Caco-2 (cell line): ENCODE measurements at regions not wholly inside any gene's neighbourhood (a gene's known extent, or its start where the extent isn't known, plus 50 kb on each side); places are given as distances from the start of the nearest gene placed in this dataset.

ENCODE experiments used
- BruUV-seq: library from RNA; stranded (reverse); fragments of 400-500 nt; replicated peaks from 2 replicates; lab custom pipeline; 2021; lab: Mats Ljungman, UMichigan
- CTCF ChIA-PET: fragments of 300-600 bp; sonication (Branson Sonifier 250); formaldehyde crosslinking; loops from one replicate; lab custom pipeline; 2022; ENCODE audit warnings: antibody characterized with exemption; lab: Charles Lee
- POLR2A ChIA-PET: fragments of 300-600 bp; sonication (Branson Sonifier 250); formaldehyde crosslinking; loops from one replicate; lab custom pipeline; 2022; ENCODE audit warnings: antibody characterized with exemption; lab: Charles Lee
- DNase-seq, 2 experiments: peaks; one replicate each; pipeline versions ENCODE4 v3.0.0 to v3.0.0-alpha.2; 2020 to 2022
- H3K27me3 ChIP-seq: replicated peaks from 2 replicates; pipeline ENCODE4 v1.6.0; 2011; ENCODE audit warnings: low read length; ENCODE audit not compliant: control insufficient read depth, insufficient read depth
- H3K36me3 ChIP-seq: 2 replicates; pipeline ENCODE4 v1.5.1; 2011; ENCODE audit warnings: low read length; ENCODE audit not compliant: control insufficient read depth, insufficient read depth
- H3K4me1 ChIP-seq: fragments of 250-450 bp; sonication (Bioruptor Pico); 2 replicates; pipeline ENCODE4 v1.5.1; 2020; ENCODE audit warnings: mild to moderate bottlenecking
- H3K4me3 ChIP-seq: 2 replicates; pipeline ENCODE4 v1.5.1; 2011; ENCODE audit warnings: low read depth, mild to moderate bottlenecking, control low read depth, low read length
- H3K9me3 ChIP-seq: fragments of 250-450 bp; sonication (Bioruptor Pico); 2 replicates; pipeline ENCODE4 v1.5.1; 2020; ENCODE audit warnings: mild to moderate bottlenecking, moderate library complexity
- H3K27ac Mint-ChIP-seq: one replicate; pipeline ENCODE4 v1.8.0; 2022; ENCODE audit warnings: mixed read lengths; ENCODE audit not compliant: unreplicated experiment
- H3K27me3 Mint-ChIP-seq: one replicate; pipeline ENCODE4 v1.8.0; 2022; ENCODE audit warnings: mixed read lengths; ENCODE audit not compliant: insufficient read depth, unreplicated experiment
- H3K36me3 Mint-ChIP-seq: one replicate; pipeline ENCODE4 v1.8.0; 2022; ENCODE audit warnings: mild to moderate bottlenecking, mixed read lengths; ENCODE audit not compliant: insufficient read depth, unreplicated experiment
- H3K4me1 Mint-ChIP-seq: one replicate; pipeline ENCODE4 v1.8.0; 2022; ENCODE audit warnings: low read depth, mixed read lengths; ENCODE audit not compliant: unreplicated experiment
- H3K4me3 Mint-ChIP-seq: one replicate; pipeline ENCODE4 v1.8.0; 2022; ENCODE audit warnings: mild to moderate bottlenecking, moderate library complexity, mixed read lengths; ENCODE audit not compliant: unreplicated experiment
- H3K9me3 Mint-ChIP-seq: one replicate; pipeline ENCODE4 v1.8.0; 2022; ENCODE audit warnings: mixed read lengths; ENCODE audit not compliant: unreplicated experiment
- intact Hi-C: fragments of 100-400 bp; cut with micrococcal nuclease; formaldehyde crosslinking; loops from one replicate; pipeline ENCODE4 v1.10.0; 2022; ENCODE audit not compliant: unreplicated experiment
- TF ChIP-seq, protein P1 (sequence below), 2 experiments: fragments of 200-600 bp in 1 of 2; IDR thresholded peaks; 1 replicate in 1 of 2; 2 replicates in 1 of 2; pipeline versions ENCODE4 v1.5.1 to v1.8.0; 2011 to 2022; ENCODE audit warnings: antibody characterized with exemption in 1 of 2, control low read depth in 1 of 2, inconsistent platforms in 1 of 2, low read depth in 1 of 2, low read length in 1 of 2, mild to moderate bottlenecking in 1 of 2, moderate library complexity in 1 of 2; ENCODE audit not compliant: insufficient read depth in 1 of 2, severe bottlenecking in 1 of 2, unreplicated experiment in 1 of 2

DNA sequence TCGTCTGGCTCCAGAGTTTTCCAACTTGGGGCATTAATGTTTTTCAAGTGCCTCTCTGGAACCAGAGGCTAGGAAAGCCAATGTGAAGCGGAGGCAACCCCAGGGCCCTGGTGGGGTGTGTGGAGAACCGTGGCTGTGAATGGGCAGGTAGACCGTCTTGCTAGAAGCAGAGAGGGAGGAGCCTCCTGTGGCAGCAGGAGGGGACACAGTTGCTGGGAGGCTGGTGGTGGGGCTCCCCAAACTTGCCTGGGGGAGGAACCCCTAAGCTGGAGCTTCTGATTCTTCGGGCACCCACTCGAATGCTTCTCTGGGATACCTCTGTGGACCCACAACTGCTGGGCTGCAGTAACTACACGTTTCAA lies 65.3 kb upstream of the APCDD1L start:
- peaks cover 8% of the 10 kb centered on the region for H3K4me1 Mint-ChIP-seq
- POLR2A ChIA-PET = no interaction called here

GRCh38 chr20:58579819-58580473 lies 64.7 kb upstream of the APCDD1L start:
- Mint-ChIP-seq H3K4me3 (no peak overlapping the region), H3K27ac (no peak overlapping the region), H3K27me3 (no peaks in the 10 kb centered on the region), H3K9me3 (peaks cover 14% of the 10 kb centered on the region), H3K4me1 (peaks cover 5% of the 10 kb centered on the region), H3K36me3 (no peaks in the 10 kb centered on the region)
- TF ChIP-seq, protein P1, sequence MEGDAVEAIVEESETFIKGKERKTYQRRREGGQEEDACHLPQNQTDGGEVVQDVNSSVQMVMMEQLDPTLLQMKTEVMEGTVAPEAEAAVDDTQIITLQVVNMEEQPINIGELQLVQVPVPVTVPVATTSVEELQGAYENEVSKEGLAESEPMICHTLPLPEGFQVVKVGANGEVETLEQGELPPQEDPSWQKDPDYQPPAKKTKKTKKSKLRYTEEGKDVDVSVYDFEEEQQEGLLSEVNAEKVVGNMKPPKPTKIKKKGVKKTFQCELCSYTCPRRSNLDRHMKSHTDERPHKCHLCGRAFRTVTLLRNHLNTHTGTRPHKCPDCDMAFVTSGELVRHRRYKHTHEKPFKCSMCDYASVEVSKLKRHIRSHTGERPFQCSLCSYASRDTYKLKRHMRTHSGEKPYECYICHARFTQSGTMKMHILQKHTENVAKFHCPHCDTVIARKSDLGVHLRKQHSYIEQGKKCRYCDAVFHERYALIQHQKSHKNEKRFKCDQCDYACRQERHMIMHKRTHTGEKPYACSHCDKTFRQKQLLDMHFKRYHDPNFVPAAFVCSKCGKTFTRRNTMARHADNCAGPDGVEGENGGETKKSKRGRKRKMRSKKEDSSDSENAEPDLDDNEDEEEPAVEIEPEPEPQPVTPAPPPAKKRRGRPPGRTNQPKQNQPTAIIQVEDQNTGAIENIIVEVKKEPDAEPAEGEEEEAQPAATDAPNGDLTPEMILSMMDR (IDR thresholded peaks at IDR 0.05; ENCODE audit: insufficient read depth in 1 of 2, low read depth in 1 of 2, low read length in 1 of 2, severe bottlenecking in 1 of 2, unreplicated experiment in 1 of 2) = no peak
- intact Hi-C loops = no loop called here
- Histone ChIP-seq H3K4me3 (no peak overlapping the region), H3K9me3 (0 out of 2 replicates have a peak, but pooled peaks cover 3% of the 10 kb centered on the region), H3K36me3 (no peaks in the 10 kb centered on the region), H3K4me1 (no peaks in the 10 kb centered on the region), H3K27me3 (no peaks in the 10 kb centered on the region)
- POLR2A ChIA-PET = no interaction called here
- BruUV-seq = no TSS peak
- CTCF ChIA-PET = no interaction called here
- peak in 1 of 2 experiments; percentile 34 for DNase-seq

More for the DNA sequence above, 65.3 kb upstream of the APCDD1L start:
- Mint-ChIP-seq H3K36me3 (no peaks in the 10 kb centered on the region), H3K9me3 (peaks cover 14% of the 10 kb centered on the region), H3K4me3 (no peak overlapping the region), H3K27me3 (no peaks in the 10 kb centered on the region), H3K27ac (no peak overlapping the region)
- TF ChIP-seq, protein P1 (IDR thresholded peaks at IDR 0.05; ENCODE audit: insufficient read depth in 1 of 2, low read depth in 1 of 2, low read length in 1 of 2, severe bottlenecking in 1 of 2, unreplicated experiment in 1 of 2) = no peak
- H3K27me3 ChIP-seq = no peaks in the 10 kb centered on the region
- H3K9me3 ChIP-seq = 0 out of 2 replicates have a peak, but pooled peaks cover 3% of the 10 kb centered on the region
- no TSS peak for BruUV-seq
- no peak overlapping the region for H3K4me3 ChIP-seq
- H3K36me3 ChIP-seq = no peaks in the 10 kb centered on the region
- peak in 1 of 2 experiments; percentile 39 for DNase-seq
- intact Hi-C loops = no loop called here
- no peaks in the 10 kb centered on the region for H3K4me1 ChIP-seq
- CTCF ChIA-PET = no interaction called here

- H3K27me3 ChIP-seq = no peaks in the 10 kb centered on the region
- H3K9me3 ChIP-seq = 0 out of 2 replicates have a peak, but pooled peaks cover 3% of the 10 kb centered on the region
- H3K4me1 ChIP-seq = no peaks in the 10 kb centered on the region
- no TSS peak for BruUV-seq
- Mint-ChIP-seq H3K4me3 (no peak overlapping the region), H3K36me3 (no peaks in the 10 kb centered on the region), H3K9me3 (peaks cover 14% of the 10 kb centered on the region), H3K27me3 (no peaks in the 10 kb centered on the region), H3K27ac (no peak overlapping the region), H3K4me1 (no peaks in the 10 kb centered on the region)
- no peaks in the 10 kb centered on the region for H3K36me3 ChIP-seq
- TF ChIP-seq, protein P1 (IDR thresholded peaks at IDR 0.05; ENCODE audit: insufficient read depth in 1 of 2, low read depth in 1 of 2, low read length in 1 of 2, severe bottlenecking in 1 of 2, unreplicated experiment in 1 of 2) = no peak
- H3K4me3 ChIP-seq = no peak overlapping the region
- ChIA-PET POLR2A (no interaction called here), CTCF (no interaction called here)
- intact Hi-C loops = no loop called here
- peak in 1 of 2 experiments; percentile 17 for DNase-seq
These were observed 64.0 kb upstream of the APCDD1L start for GRCh38 chr20:58579069-58579818.
